Pancreas (tissue), 10 donors: ENCODE measurements at regions not wholly inside any gene's neighbourhood (a gene's known extent, or its start where the extent isn't known, plus 50 kb on each side); places are given as distances from the start of the nearest gene placed in this dataset.

Experiments
- ATAC-seq, 4 donors: fragments of 200-7000 bp; cut with Tn5 transposase; one replicate each; pipeline versions ENCODE4 v1.8.0 to v1.9.1; 2020; ENCODE audit warnings: mild to moderate bottlenecking in 4 of 4, moderate library complexity in 4 of 4
- DNase-seq, 6 donors: peaks; one replicate each; pipeline ENCODE4 v3.0.0-alpha.2; 2020
- FAIRE-seq: peaks from 2 replicates; lab custom pipeline; 2012; peaks lifted over from hg19 to GRCh38; lab: Jason Lieb, UNC
- H3K27ac ChIP-seq, 4 donors: fragments of 200-600 bp; sonication (generic); 1 replicate in 3 of 4; 2 replicates in 1 of 4; pipeline versions ENCODE4 v1.5.0 to v1.8.0; 2020
- H3K27me3 ChIP-seq, 4 donors: fragments of 200-600 bp; one replicate each; pipeline ENCODE4 v1.8.0; 2021
- H3K36me3 ChIP-seq, 3 donors: fragments of 200-600 bp; sonication (generic) in 1 of 3; one replicate each; pipeline versions ENCODE4 v1.5.0 to v1.8.0; 2020 to 2021
- H3K4me1 ChIP-seq, 3 donors: fragments of 200-600 bp; one replicate each; pipeline ENCODE4 v1.8.0; 2021
- H3K4me3 ChIP-seq, 4 donors: fragments of 200-600 bp; sonication (generic) in 2 of 4; one replicate each; pipeline versions ENCODE4 v1.5.0 to v1.8.0; 2020 to 2021
- H3K9me3 ChIP-seq, 4 donors: fragments of 200-600 bp; one replicate each; pipeline ENCODE4 v1.8.0; 2021
- CTCF ChIP-seq, 4 donors: fragments of 200-600 bp; sonication (generic) in 3 of 4; IDR thresholded peaks; one replicate each; pipeline versions ENCODE4 v1.5.0 to v1.8.0; 2021; ENCODE audit warnings: antibody characterized with exemption in 4 of 4
- WGBS, 2 donors: extraction: QIAGEN DNeasy Blood & Tissue Kit; methylation state at CpG; one replicate each; pipeline ENCODE4 v1.1.7; 2013; 5-methylcytosine and 5-hydroxymethylcytosine counted together
- intact Hi-C, 3 donors: fragments of 100-400 bp; cut with DNase I; formaldehyde crosslinking; loops; one replicate each; pipeline versions ENCODE4 v1.11.1 to v1.14.2; 2022
- donor health status: healthy with polysubstance abuse.
- donor health status: DM: no; HTN: no; CAD: no; lungs with moderate emphysema.
- donor health status: DM: no; HTN: no; CAD: no.
- donor health status: control.
- donor health status: control.
- donor health status: Bipolar disorder and iron deficiency.
- donor health status: DM: yes; HTN: yes; CAD: no.
- donor health status: DM: no; HTN: no; CAD: no.
- donor health status: DM: no; HTN: no; CAD: no.
- donor health status: DM: yes; HTN: yes; CAD: no.

DNA sequence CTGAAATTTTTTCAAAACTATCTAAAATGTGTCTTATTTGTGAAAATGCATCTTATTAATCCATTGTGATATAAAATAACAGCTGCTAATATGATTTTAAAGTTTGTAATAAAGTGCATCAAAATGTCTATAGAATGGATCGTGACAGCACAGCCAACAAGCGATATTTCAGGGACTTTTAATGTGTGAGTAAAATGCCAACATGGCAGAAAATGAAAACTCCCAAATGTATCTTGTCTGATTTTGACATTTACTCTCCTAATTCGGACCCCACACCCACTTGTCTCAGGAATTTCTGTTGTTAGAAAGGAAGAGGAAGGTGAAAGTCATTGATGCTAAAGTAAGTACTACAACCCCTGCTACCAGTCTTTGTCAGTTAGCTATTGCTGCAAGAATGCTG lies 273.9 kb downstream of the SATB1 start:
- FAIRE-seq (no peak), DNase-seq (no peak), ATAC-seq (no peak)
- 81 to 89% methylated on average over 3 of the region's 3 CpGs for WGBS, 2 donors
- no peaks in the 10 kb centered on the region for H3K9me3 ChIP-seq
- no peaks in the 10 kb centered on the region for H3K4me1 ChIP-seq
- no peaks in the 10 kb centered on the region for H3K36me3 ChIP-seq
- H3K4me3 ChIP-seq, result no peak overlapping the region
- TF ChIP-seq CTCF (IDR thresholded peaks at IDR 0.05), result no peak
- H3K27ac ChIP-seq, result no peak overlapping the region
- H3K27me3 ChIP-seq, result no peaks in the 10 kb centered on the region
- intact Hi-C loops, result no loop called here

DNA sequence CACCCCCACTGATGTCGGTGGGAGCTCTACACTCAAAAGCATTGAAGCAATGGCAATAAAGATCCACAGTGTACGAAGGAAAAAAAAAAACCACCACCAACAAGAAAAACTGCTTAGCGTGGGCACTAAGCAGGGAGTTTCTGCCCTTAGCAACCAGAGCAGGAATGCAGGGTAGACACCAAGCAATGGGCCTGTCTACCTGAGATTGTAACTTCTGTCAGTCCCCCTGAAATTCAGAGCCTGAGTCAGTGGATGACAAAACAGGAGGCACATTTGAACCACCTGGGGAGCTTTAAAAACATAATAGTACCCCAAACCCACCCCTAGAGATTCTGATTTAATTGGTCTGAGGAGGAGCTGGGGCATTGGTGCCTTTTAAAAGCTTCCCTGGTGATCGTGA lies 275.2 kb downstream of the SATB1 start:
- no peaks in the 10 kb centered on the region for H3K27me3 ChIP-seq
- H3K36me3 ChIP-seq, result no peaks in the 10 kb centered on the region
- FAIRE-seq, result no peak
- H3K9me3 ChIP-seq, result no peaks in the 10 kb centered on the region
- no peak overlapping the region for H3K4me3 ChIP-seq
- no peak for DNase-seq
- no peak for ATAC-seq
- no peak overlapping the region for H3K27ac ChIP-seq
- intact Hi-C loops, result no loop called here
- TF ChIP-seq CTCF (IDR thresholded peaks at IDR 0.05), result no peak
- H3K4me1 ChIP-seq, result no peaks in the 10 kb centered on the region
- 78 to 83% methylated on average over 4 of the region's 4 CpGs for WGBS, 2 donors

DNA sequence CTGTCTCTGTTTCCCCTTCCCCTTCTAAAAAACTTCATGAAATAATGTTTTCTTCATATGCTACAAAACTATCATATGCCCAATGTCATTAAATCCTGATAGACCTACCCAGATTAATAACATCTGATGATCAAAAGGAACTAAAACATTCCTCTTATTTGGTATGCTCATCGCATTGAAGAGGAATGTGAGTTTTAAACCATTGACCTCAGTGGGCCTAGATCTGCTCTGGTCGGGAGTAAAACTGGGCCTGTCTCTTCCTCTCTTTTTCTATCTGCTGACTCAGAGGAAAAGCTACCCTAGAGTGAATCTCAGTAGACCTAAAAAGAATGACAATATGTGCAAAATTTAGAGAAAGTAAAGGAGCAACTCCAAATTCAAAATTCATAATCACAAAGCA lies 275.8 kb downstream of the SATB1 start:
- Histone ChIP-seq H3K27me3 (no peaks in the 10 kb centered on the region), H3K36me3 (no peaks in the 10 kb centered on the region), H3K4me3 (no peak overlapping the region), H3K27ac (no peak overlapping the region), H3K4me1 (no peaks in the 10 kb centered on the region), H3K9me3 (no peaks in the 10 kb centered on the region)
- intact Hi-C loops, result no loop called here
- TF ChIP-seq CTCF (IDR thresholded peaks at IDR 0.05), result no peak
- DNase-seq, result no peak
- no peak for ATAC-seq
- 82 to 83% methylated on average over 2 of the region's 2 CpGs for WGBS, 2 donors
- no peak for FAIRE-seq

GRCh38 chr3:18144571-18144970 lies 280.6 kb downstream of the SATB1 start:
- no peaks in the 10 kb centered on the region for H3K4me1 ChIP-seq
- FAIRE-seq (no peak), ATAC-seq (no peak), DNase-seq (no peak)
- H3K27me3 ChIP-seq, result no peaks in the 10 kb centered on the region
- H3K27ac ChIP-seq, result no peak overlapping the region
- H3K36me3 ChIP-seq, result no peaks in the 10 kb centered on the region
- no peak for TF ChIP-seq CTCF (IDR thresholded peaks at IDR 0.05)
- H3K4me3 ChIP-seq, result no peak overlapping the region
- intact Hi-C loops, result no loop called here
- no peaks in the 10 kb centered on the region for H3K9me3 ChIP-seq

DNA sequence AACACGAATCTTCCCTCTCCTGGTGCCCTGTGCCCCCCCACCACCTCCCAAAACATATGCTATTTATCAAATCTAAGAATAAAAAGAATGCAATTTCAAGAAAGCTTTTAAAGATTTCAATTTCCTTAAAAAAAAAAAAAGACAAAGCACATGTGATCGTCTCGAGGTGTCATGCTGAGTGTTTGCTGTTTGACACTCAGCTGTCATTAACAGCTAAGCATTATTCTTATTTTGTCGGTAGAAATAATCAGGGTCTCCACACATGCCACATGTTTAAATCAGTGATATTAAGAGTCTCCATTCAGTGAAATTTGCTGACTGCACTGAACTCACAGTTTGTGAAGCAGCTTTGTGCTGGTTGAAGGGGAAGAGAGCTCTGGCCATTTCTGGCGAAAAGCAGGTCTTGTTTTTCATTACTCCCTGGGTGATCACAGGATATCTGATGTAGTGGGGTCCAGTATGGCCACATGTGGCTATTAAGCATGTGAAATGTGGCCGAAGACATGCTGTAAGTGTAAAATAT lies 281.8 kb downstream of the SATB1 start:
- Histone ChIP-seq H3K4me1 (no peaks in the 10 kb centered on the region), H3K4me3 (no peak overlapping the region), H3K9me3 (no peaks in the 10 kb centered on the region), H3K27me3 (no peaks in the 10 kb centered on the region), H3K27ac (no peak overlapping the region), H3K36me3 (no peaks in the 10 kb centered on the region)
- DNase-seq, result no peak
- FAIRE-seq, result no peak
- no peak for ATAC-seq
- WGBS, 2 donors, result 74 to 77% methylated on average over 6 of the region's 6 CpGs
- TF ChIP-seq CTCF (IDR thresholded peaks at IDR 0.05), result no peak
- intact Hi-C loops, result no loop called here
